Ammon's horn (tissue), 1 donor: ENCODE measurements at regions not wholly inside any gene's neighbourhood (a gene's known extent, or its start where the extent isn't known, plus 50 kb on each side); places are given as distances from the start of the nearest gene placed in this dataset.
"Not testable (repeated sequence)": the region's sequence is repeated elsewhere in the genome, so short reads cannot be mapped to it uniquely, and the experiment has no call there.

Experiments
- DNase-seq: peaks from one replicate; pipeline ENCODE4 v3.0.0-alpha.2; 2016; ENCODE audit warnings: low spot score

- DNase-seq = peak; percentile 55
These were observed 121.1 kb downstream of the BOD1 start for GRCh38 chr5:173495225-173495904.

DNA sequence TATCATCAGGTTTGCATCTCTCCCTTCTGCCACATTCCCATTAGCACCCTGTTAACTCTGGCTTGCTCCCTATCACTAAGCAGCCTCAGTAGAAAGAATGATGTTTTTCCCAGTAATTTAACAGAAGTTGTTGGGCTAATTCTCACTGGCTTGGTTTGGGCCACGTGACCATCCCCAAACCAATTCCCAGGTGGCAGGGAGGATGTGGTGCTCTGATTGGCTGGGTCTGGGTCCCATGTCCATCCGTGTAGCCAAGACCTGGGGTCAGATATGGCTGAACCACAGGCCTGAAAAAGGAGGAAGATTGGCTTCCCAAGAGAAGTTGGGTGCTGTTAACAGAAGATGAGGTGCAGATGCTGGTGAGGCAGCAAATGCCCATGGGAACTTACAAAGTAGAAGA, 122.0 kb downstream of the BOD1 start:
- DNase-seq = no peak

- no peak for DNase-seq
These were observed 122.6 kb downstream of the BOD1 start for GRCh38 chr5:173493846-173494245.

- no peak for DNase-seq
These were observed 123.4 kb downstream of the BOD1 start for GRCh38 chr5:173493040-173493439.

DNA sequence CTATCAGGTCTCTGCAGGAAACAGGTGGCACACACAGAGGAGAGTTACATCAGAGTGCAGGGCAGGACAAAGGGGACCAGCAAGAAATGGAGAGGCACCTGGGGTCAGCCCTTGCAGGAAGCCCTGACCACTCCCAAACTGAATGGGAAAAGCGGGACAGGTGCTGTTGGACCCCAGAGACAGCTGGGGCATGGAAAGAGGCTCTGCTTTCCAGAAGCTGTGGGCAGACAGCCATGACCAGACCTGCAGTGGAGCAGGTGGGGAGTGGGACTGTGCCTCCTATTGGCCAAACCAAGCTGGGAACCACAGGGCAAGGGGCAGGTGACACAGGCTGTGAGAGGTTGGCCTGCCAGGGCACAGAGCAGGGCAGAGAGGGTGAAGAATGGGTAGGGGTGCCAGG, 125.8 kb downstream of the BOD1 start:
- DNase-seq = no peak

DNA sequence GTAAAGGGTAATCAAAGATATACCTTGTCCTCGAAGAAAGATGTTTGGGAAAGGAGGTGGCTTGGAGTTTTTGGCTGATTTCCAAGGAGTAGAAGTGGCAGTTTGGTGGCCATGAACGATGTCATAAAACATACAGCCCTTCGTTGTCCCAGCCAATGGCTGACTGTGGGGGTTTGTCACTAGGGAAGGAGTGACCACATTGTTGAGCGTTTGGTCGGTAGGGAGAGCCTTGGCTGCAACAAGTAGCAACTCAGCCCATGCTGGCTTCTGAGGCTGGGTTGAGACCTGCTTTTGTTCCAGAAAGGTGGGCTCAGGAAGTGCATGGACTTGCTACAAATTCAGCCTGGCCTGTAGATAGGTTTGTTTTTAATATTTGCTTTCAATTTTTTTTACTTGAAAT, 128.3 kb downstream of the BOD1 start:
- DNase-seq = no peak

GRCh38 chr5:173487300-173487699, 129.2 kb downstream of the BOD1 start:
- no peak for DNase-seq

GRCh38 chr5:173486355-173487225, 129.9 kb downstream of the BOD1 start:
- no peak for DNase-seq

DNA sequence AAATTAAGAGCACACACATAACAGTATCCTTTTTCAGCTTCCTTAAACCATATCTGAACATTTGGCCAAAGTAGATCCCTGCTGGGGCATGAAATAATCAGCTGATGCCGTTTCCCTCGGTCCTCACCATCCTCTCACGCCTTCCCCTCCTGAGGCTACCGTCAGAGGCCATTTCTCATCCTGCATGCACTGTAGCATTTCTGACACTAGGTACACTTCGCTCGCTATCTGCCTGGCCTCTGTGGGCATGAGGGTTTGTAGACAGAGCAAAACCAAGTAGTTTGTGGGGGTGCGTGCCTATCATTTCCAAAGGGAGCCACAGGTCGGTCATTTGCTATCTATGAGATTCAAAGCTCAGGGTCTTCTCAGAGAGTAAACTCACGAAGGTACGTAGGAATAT, 131.9 kb downstream of the BOD1 start:
- DNase-seq = no peak

DNA sequence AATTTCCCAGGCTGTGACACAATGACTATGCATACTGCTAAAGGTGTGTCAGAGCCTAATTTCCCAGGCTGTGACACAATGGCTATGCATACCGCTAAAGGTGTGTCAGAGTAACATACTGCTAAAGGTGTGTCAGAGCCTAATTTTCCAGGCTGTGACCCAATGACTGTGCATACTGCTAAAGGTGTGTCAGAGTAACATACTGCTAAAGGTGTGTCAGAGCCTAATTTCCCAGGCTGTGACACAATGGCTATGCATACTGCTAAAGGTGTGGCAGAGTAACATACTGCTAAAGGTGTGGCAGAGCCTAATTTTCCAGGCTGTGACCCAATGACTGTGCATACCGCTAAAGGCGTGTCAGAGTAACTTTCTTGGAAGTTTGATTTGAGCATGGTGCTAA, 132.9 kb downstream of the BOD1 start:
- DNase-seq = not testable (repeated sequence)

DNA sequence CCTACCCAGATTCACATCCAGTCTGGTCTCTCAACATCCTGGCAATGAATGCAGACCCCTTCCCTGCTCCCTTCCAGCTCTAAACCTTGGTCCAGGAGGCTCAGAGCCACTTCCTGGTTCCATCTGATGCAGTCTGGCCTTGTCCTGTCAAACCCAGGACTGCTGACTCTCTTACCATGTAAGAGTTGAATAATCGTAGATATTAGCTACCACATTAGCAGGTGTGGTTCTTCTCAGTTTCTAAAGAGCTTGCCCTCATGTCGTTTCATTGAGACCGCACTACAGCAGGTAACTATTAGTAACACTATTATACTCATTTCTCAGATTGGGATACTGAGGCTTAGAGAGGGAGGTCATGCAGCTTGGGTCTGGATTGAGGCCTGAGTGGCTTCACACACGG, 133.3 kb downstream of the BOD1 start:
- DNase-seq = no peak

GRCh38 chr5:173481821-173482220, 134.6 kb downstream of the BOD1 start:
- no peak for DNase-seq

DNA sequence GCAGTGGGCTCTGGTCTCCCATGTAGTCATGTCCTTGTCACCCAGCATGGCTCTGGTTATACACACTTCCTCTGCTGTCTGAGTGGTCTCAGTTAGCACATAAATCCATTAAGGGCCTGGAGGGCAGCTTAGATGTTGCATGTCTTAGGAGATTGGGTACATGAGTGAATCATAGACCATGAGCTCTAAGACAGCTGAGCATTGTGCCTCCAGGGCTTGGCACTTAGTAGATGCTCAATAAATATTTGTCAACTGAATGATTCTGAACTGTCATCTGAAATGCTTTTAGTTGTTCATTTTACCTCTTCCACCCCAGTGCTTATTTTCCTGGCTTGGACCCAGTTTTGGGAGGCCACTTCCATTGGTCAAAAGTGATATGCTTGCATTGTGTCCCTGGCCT, 135.6 kb downstream of the BOD1 start:
- no peak for DNase-seq

DNA sequence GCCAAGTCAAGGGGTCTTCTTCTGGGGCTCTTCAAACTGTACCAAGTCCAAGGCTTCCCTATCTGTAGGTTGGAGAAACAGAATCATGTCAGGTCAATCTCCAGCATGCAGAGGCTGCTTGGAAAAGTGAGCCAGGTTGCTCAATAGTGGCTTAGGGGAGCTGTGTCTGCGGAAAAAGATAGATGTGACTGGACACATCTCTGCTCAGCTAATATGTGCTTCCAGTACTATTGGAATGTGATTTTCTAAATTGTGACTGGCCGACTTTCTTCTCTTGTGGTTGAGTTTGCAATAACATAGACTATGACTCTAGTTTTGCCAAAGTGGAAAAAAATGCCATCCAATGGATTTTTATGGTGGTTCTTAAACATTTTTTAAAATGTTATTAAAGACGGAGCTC, 136.7 kb downstream of the BOD1 start:
- DNase-seq = no peak

DNA sequence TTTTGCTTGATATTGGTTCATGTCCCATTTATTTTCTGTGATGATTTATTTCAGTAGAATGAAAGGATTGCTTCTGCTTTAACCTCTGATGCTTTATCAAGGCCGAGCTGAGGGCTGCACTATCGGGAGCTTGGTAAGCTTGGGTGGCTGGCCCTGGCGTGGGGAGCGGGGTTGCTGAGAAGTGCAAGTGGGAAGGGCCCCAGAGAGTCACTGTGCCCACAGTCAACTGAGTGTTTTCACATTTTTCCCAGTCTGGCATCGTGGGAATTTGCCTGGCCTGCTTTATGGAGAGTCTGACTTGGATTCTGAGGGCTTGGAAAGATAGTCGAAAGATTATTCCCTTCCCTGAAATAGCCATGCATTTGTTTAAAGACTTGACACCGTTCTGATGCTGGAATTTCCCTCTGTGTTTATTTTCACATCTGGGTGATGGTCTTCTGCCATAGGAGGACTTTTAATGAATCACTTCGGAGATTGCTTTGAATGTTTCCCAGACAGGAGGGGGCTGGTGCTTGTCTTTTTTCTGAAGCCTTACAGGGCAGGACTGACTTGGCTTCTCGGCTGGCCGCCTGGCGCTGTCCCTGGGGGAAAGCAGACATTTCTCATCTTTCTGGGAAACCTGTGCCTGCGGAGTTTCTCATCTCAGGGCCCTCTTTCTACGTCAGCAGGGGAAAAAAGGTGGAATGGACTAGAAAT, 139.0 kb downstream of the BOD1 start:
- no peak for DNase-seq

DNA sequence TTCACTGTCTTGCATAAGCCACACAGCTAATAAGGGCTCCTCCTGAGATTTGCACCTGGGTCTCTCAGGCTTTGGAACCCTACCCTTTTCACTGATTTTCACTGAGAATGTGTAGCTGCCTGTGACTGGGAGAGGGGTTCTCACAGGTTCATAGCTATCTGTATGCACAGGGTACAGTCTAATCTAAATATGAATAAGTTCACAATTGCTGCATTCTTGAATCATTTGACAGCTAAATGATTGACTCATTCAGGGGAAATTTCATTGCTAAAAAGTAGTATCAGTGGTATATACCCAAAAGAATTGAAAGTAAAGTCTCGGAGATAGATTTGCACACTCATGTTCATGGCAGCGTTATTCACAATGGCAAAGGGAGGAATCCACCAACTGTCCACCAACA, 140.7 kb downstream of the BOD1 start:
- DNase-seq = no peak

- no peak for DNase-seq
These were observed 141.6 kb downstream of the BOD1 start for GRCh38 chr5:173474881-173475287.

DNA sequence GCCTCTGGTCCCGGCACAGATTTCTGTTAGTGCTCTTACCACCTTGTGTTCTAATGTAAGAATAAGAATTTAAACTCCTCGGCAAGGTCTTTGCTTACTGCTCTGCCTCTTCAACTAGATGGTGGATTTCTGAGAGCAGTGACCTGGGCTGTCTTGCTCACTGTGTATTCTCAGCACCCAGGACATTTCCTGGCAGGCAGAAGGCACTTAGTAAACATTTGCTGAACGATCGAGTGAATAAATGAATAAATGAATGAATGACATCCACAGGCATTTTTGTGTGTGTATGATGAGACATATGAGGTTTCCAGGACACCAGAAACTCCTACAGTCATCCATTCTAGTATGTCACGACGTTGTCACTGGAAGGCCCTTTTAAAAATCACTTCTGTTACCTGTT, 143.2 kb downstream of the BOD1 start:
- DNase-seq = no peak

- peak; percentile 51 for DNase-seq
These were observed 143.6 kb downstream of the BOD1 start for GRCh38 chr5:173472784-173473278.

DNA sequence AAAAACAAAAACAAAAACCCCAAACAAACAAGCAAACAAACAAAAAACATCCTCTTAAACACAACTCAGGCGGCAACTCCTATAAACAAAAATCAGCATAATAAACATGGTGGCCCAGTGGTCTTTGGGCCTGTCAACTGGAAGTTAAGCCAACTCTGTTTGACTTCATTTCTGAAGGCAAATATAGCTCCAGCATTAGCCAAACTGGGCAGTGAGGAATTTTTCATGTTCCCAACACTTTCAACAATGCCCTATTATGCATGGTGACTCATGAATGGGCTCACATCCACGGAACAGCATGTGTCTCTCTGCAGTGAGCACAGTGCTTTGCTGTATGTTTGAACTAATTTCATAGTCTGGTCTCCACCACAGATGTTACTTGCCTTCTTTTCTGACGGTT, 143.9 kb upstream of the STC2 start:
- DNase-seq = peak; percentile 98

DNA sequence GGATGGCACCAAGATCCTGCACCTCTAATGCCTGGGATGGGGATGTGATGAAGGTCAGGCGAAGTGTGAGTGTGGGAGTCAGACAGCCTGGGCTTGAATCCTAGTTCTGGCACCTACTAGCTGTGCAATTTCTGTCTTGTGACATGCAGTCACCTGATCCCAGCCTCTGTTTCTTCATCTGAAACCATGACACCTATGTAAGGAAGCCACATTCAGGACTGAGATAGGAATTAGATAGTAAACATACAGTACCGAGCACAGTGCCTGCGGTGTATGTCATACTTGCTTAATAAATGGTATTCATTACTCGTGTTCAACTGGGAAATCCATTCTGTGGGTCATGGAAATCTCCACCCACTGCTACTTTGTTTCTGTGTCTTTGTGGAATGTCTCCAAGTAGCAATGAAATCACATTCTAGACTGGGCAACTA, 140.6 kb upstream of the STC2 start:
- DNase-seq = no peak

DNA sequence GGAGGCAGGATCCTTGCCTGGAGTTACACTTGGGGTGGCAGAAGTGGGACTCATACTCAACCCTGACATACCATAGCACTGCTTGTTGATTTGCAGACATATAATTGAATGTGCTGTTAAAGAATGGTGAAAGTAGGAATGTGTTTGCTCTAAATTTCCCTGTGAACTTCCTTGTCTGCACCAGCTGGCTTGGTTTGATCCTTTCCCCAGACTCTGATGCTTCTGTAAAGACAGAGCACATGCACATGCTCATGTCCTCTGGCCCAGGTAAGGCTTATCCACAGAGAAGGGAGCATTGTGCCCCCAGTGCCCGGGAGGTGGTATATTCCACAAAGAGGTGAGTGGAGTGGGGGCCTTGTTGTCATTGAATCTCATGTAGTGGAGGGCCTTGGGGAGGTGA, 138.0 kb upstream of the STC2 start:
- no peak for DNase-seq

GRCh38 chr5:173464813-173465212, 136.6 kb upstream of the STC2 start:
- DNase-seq = no peak
